ENCODE measurements at regions not wholly inside any gene's neighbourhood (a gene's known extent, or its start where the extent isn't known, plus 50 kb on each side); places are given as distances from the start of the nearest gene placed in this dataset.

GRCh38 chr9:135224921-135225541 is 137.6 kb downstream of the OLFM1 start:
- no peak for TF ChIP-seq CTCF (conservative IDR thresholded peaks at IDR 0.05; ENCODE audit: low read depth, low read length)
- H3K4me3 ChIP-seq (ENCODE audit: low read depth, low read length), result no peak overlapping the region
- DNase-seq (ENCODE audit: low read depth), result no peak

- TF ChIP-seq CTCF (conservative IDR thresholded peaks at IDR 0.05; ENCODE audit: low read depth, low read length), result no peak
These were observed 138.3 kb downstream of the OLFM1 start for GRCh38 chr9:135225619-135226228.

GRCh38 chr9:135226369-135227050 is 139.0 kb downstream of the OLFM1 start:
- no peak overlapping the region for H3K4me3 ChIP-seq (ENCODE audit: low read depth, low read length)
- no peak for DNase-seq (ENCODE audit: low read depth)
- TF ChIP-seq CTCF (conservative IDR thresholded peaks at IDR 0.05; ENCODE audit: low read depth, low read length), result no peak

More at GRCh38 chr9:135225619-135226228, 138.3 kb downstream of the OLFM1 start:
- no peak overlapping the region for H3K4me3 ChIP-seq (ENCODE audit: low read depth, low read length)
- no peak for DNase-seq (ENCODE audit: low read depth)

GRCh38 chr9:135227641-135228251 is 140.3 kb downstream of the OLFM1 start:
- H3K4me3 ChIP-seq (ENCODE audit: low read depth, low read length), result no peak overlapping the region
- TF ChIP-seq CTCF (conservative IDR thresholded peaks at IDR 0.05; ENCODE audit: low read depth, low read length), result no peak
- no peak for DNase-seq (ENCODE audit: low read depth)

GRCh38 chr9:135228345-135228982 is 141.0 kb downstream of the OLFM1 start:
- no peak for DNase-seq (ENCODE audit: low read depth)
- no peak overlapping the region for H3K4me3 ChIP-seq (ENCODE audit: low read depth, low read length)
- TF ChIP-seq CTCF (conservative IDR thresholded peaks at IDR 0.05; ENCODE audit: low read depth, low read length), result no peak

- no peak for DNase-seq (ENCODE audit: low read depth)
- TF ChIP-seq CTCF (conservative IDR thresholded peaks at IDR 0.05; ENCODE audit: low read depth, low read length), result no peak
- H3K4me3 ChIP-seq (ENCODE audit: low read depth, low read length), result no peak overlapping the region
These were observed 141.6 kb downstream of the OLFM1 start for GRCh38 chr9:135228983-135229625.

Data from epithelial cell of proximal tubule (primary cell).